Keratinocyte (primary cell): ENCODE measurements at regions not wholly inside any gene's neighbourhood (a gene's known extent, or its start where the extent isn't known, plus 50 kb on each side); places are given as distances from the start of the nearest gene placed in this dataset.

Experiments used
- EZH2 ChIP-seq: IDR thresholded peaks from one replicate; pipeline ENCODE4 v1.6.1; 2012; ENCODE audit warnings: inconsistent platforms, mild to moderate bottlenecking, low read length, moderate library complexity
- TF ChIP-seq, protein P1 (sequence below), 3 experiments: IDR thresholded peaks in 1 of 3; conservative IDR thresholded peaks in 1 of 3; optimal IDR thresholded peaks in 1 of 3; 2 replicates in 2 of 3; 3 replicates in 1 of 3; pipeline versions ENCODE3 to v1.5.1; 2011; ENCODE audit warnings: low read length in 3 of 3, mild to moderate bottlenecking in 3 of 3, moderate library complexity in 2 of 3, control low read depth in 1 of 3, inconsistent platforms in 1 of 3; ENCODE audit not compliant: insufficient read depth in 2 of 3; ENCODE audit errors: extremely low read depth in 1 of 3

DNA sequence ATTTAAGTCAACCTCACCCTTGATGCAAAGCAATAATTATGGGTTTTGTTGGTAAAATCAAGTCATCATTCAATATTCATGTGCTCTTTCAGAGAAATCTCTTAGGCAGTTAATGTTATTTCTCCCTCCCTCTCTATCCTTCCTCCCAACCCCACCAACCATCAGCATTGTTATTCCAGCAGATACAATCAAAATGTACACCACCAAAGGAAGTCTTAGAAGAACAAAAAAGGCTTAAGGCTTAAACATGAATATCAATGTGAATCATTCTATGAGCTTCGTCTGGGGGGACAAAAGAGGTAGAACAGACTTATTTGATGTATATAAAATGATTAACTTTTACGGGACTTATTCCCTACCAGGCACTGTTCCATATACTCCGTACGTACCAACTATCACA lies 404.4 kb downstream of the ARHGEF28 start:
- no peak for TF ChIP-seq EZH2
- TF ChIP-seq, protein P1, sequence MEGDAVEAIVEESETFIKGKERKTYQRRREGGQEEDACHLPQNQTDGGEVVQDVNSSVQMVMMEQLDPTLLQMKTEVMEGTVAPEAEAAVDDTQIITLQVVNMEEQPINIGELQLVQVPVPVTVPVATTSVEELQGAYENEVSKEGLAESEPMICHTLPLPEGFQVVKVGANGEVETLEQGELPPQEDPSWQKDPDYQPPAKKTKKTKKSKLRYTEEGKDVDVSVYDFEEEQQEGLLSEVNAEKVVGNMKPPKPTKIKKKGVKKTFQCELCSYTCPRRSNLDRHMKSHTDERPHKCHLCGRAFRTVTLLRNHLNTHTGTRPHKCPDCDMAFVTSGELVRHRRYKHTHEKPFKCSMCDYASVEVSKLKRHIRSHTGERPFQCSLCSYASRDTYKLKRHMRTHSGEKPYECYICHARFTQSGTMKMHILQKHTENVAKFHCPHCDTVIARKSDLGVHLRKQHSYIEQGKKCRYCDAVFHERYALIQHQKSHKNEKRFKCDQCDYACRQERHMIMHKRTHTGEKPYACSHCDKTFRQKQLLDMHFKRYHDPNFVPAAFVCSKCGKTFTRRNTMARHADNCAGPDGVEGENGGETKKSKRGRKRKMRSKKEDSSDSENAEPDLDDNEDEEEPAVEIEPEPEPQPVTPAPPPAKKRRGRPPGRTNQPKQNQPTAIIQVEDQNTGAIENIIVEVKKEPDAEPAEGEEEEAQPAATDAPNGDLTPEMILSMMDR (optimal IDR thresholded peaks at IDR 0.05 in 1 of 3, IDR thresholded peaks at IDR 0.05 in 1 of 3, conservative IDR thresholded peaks at IDR 0.05 in 1 of 3; ENCODE audit: extremely low read depth in 1 of 3, insufficient read depth in 2 of 3, low read length in 3 of 3) = no peak
